GM19035 (cell line): ENCODE measurements at regions not wholly inside any gene's neighbourhood (a gene's known extent, or its start where the extent isn't known, plus 50 kb on each side); places are given as distances from the start of the nearest gene placed in this dataset.
"Not testable (repeated sequence)": the region's sequence is repeated elsewhere in the genome, so short reads cannot be mapped to it uniquely, and the experiment has no call there.

Experiments used
- ATAC-seq: cut with Tn5 transposase; IDR thresholded peaks from one replicate; pipeline ENCODE4 v1.9.1; 2021; ENCODE audit not compliant: unreplicated experiment

- not testable (repeated sequence) for ATAC-seq
Observed at GRCh38 chr1:143702739-143703138, 269.0 kb downstream of the FAM72C start.

GRCh38 chr1:143699731-143700130 is 272.1 kb downstream of the FAM72C start:
- no peak for ATAC-seq

- ATAC-seq, result no peak
Observed at GRCh38 chr1:143699115-143699514, 272.7 kb downstream of the FAM72C start.

GRCh38 chr1:143698016-143698415 is 273.8 kb downstream of the FAM72C start:
- no peak for ATAC-seq

- ATAC-seq, result no peak
Observed at GRCh38 chr1:143694085-143694484, 277.7 kb downstream of the FAM72C start.

- no peak for ATAC-seq
Observed at GRCh38 chr1:143691971-143692529, 279.7 kb downstream of the FAM72C start.

GRCh38 chr1:143691400-143691891 is 280.3 kb downstream of the FAM72C start:
- ATAC-seq, result no peak

- ATAC-seq, result no peak
Observed at GRCh38 chr1:143689781-143690180, 282.0 kb downstream of the FAM72C start.

GRCh38 chr1:143680304-143680703 is 291.5 kb downstream of the FAM72C start:
- no peak for ATAC-seq

- no peak for ATAC-seq
Observed at GRCh38 chr1:143672983-143673382, 298.8 kb downstream of the FAM72C start.

GRCh38 chr1:143667730-143668129 is 304.1 kb downstream of the FAM72C start:
- ATAC-seq, result no peak

- ATAC-seq, result no peak
Observed at GRCh38 chr1:143666851-143667250, 304.9 kb downstream of the FAM72C start.

GRCh38 chr1:143665606-143666005 is 306.2 kb downstream of the FAM72C start:
- no peak for ATAC-seq

- not testable (repeated sequence) for ATAC-seq
Observed at GRCh38 chr1:143663056-143663455, 308.7 kb downstream of the FAM72C start.

- no peak for ATAC-seq
Observed at GRCh38 chr1:143661418-143662101, 310.2 kb downstream of the FAM72C start.

- no peak for ATAC-seq
Observed at GRCh38 chr1:143660354-143660941, 311.3 kb downstream of the FAM72C start.

- ATAC-seq, result no peak
Observed at GRCh38 chr1:143653429-143653802, 318.4 kb downstream of the FAM72C start.

- ATAC-seq, result no peak
Observed at GRCh38 chr1:143652744-143653428, 318.9 kb downstream of the FAM72C start.

GRCh38 chr1:143652187-143652586 is 319.6 kb downstream of the FAM72C start:
- no peak for ATAC-seq

GRCh38 chr1:143651350-143651992 is 320.3 kb downstream of the FAM72C start:
- ATAC-seq, result no peak

GRCh38 chr1:143644035-143644434 is 327.8 kb downstream of the FAM72C start:
- ATAC-seq, result not testable (repeated sequence)
